IPS-15b (cell line): ENCODE measurements at regions not wholly inside any gene's neighbourhood (a gene's known extent, or its start where the extent isn't known, plus 50 kb on each side); places are given as distances from the start of the nearest gene placed in this dataset.
"Not testable (repeated sequence)": the region's sequence is repeated elsewhere in the genome, so short reads cannot be mapped to it uniquely, and the experiment has no call there.

Experiments
- H3K27me3 ChIP-seq: one replicate; pipeline ENCODE4 v1.6.1; 2013; ENCODE audit warnings: low read length; ENCODE audit not compliant: control insufficient read depth, insufficient read depth
- H3K36me3 ChIP-seq: one replicate; pipeline ENCODE4 v1.6.1; 2013; ENCODE audit warnings: low read length; ENCODE audit not compliant: control insufficient read depth, insufficient read depth
- H3K4me1 ChIP-seq: one replicate; pipeline ENCODE4 v1.6.1; 2013; ENCODE audit warnings: mild to moderate bottlenecking, low read length; ENCODE audit not compliant: control insufficient read depth, insufficient read depth
- H3K4me3 ChIP-seq: one replicate; pipeline ENCODE4 v1.5.1; 2013; ENCODE audit warnings: low read depth, low read length
- H3K9ac ChIP-seq: one replicate; pipeline ENCODE4 v1.6.1; 2013; ENCODE audit warnings: low read depth, mild to moderate bottlenecking, low read length
- H3K9me3 ChIP-seq: one replicate; pipeline ENCODE4 v1.6.1; 2013; ENCODE audit warnings: mild to moderate bottlenecking, low read length; ENCODE audit not compliant: control insufficient read depth, insufficient read depth

- not testable (repeated sequence) for H3K4me1 ChIP-seq, H3K9me3 ChIP-seq, H3K9ac ChIP-seq, H3K4me3 ChIP-seq, H3K36me3 ChIP-seq, H3K27me3 ChIP-seq
Observed at GRCh38 chrX:98850639-98851038, 1559.4 kb downstream of the PCDH19 start.
